Effector memory CD8-positive, alpha-beta T cell (primary cell): ENCODE measurements at regions not wholly inside any gene's neighbourhood (a gene's known extent, or its start where the extent isn't known, plus 50 kb on each side); places are given as distances from the start of the nearest gene placed in this dataset.

ENCODE experiments used
- ATAC-seq: fragments of 150-1000 bp; cut with Tn5 transposase; replicated peaks from 2 replicates; pipeline ENCODE4 v1.10.0; 2021; ENCODE audit warnings: mild to moderate bottlenecking, moderate library complexity
- DNase-seq, 3 experiments: peaks; one replicate each; pipeline ENCODE4 v3.0.0; 2021
- H3K27ac Mint-ChIP-seq, 2 donors: one replicate each; pipeline ENCODE4 v1.8.0; 2022; ENCODE audit warnings: mild to moderate bottlenecking in 2 of 2, mixed read lengths in 2 of 2, moderate library complexity in 2 of 2
- H3K27me3 Mint-ChIP-seq, 2 donors: one replicate each; pipeline ENCODE4 v1.8.0; 2022; ENCODE audit warnings: mixed read lengths in 2 of 2
- H3K36me3 Mint-ChIP-seq: one replicate; pipeline ENCODE4 v1.8.0; 2022; ENCODE audit warnings: mild to moderate bottlenecking, moderate library complexity, mixed read lengths; ENCODE audit not compliant: insufficient read depth
- H3K4me1 Mint-ChIP-seq, 2 donors: one replicate each; pipeline ENCODE4 v1.8.0; 2022; ENCODE audit warnings: low read depth in 2 of 2, mixed read lengths in 2 of 2
- H3K4me3 Mint-ChIP-seq, 2 donors: one replicate each; pipeline ENCODE4 v1.8.0; 2022; ENCODE audit warnings: mild to moderate bottlenecking in 2 of 2, mixed read lengths in 2 of 2, moderate library complexity in 2 of 2
- H3K9me3 Mint-ChIP-seq, 2 donors: one replicate each; pipeline ENCODE4 v1.8.0; 2022; ENCODE audit warnings: mixed read lengths in 2 of 2

- H3K27ac Mint-ChIP-seq = no peak overlapping the region
- no peaks in the 10 kb centered on the region for H3K36me3 Mint-ChIP-seq
- ATAC-seq (no peak), DNase-seq (no peak)
- no peak overlapping the region for H3K4me3 Mint-ChIP-seq
- H3K9me3 Mint-ChIP-seq = no peaks in the 10 kb centered on the region
- peaks cover 32 to 34% of the 10 kb centered on the region in 2 donors for H3K27me3 Mint-ChIP-seq
- H3K4me1 Mint-ChIP-seq = no peaks in the 10 kb centered on the region
These were observed 501.1 kb downstream of the KDM4C start for GRCh38 chr9:7258688-7259396.

- H3K27ac Mint-ChIP-seq = no peak overlapping the region
- no peaks in the 10 kb centered on the region for H3K9me3 Mint-ChIP-seq
- no peak for ATAC-seq
- no peaks in the 10 kb centered on the region for H3K36me3 Mint-ChIP-seq
- H3K27me3 Mint-ChIP-seq = peaks cover 12 to 16% of the 10 kb centered on the region in 2 donors
- H3K4me1 Mint-ChIP-seq = no peaks in the 10 kb centered on the region
- H3K4me3 Mint-ChIP-seq = no peak overlapping the region
- DNase-seq = no peak
These were observed 489.2 kb downstream of the KDM4C start for GRCh38 chr9:7246917-7247522.

- H3K27ac Mint-ChIP-seq = no peak overlapping the region
- ATAC-seq (no peak), DNase-seq (no peak)
- H3K9me3 Mint-ChIP-seq = no peaks in the 10 kb centered on the region
- H3K36me3 Mint-ChIP-seq = no peaks in the 10 kb centered on the region
- H3K4me3 Mint-ChIP-seq = no peak overlapping the region
- H3K4me1 Mint-ChIP-seq = no peaks in the 10 kb centered on the region
- peaks cover 12 to 16% of the 10 kb centered on the region in 2 donors for H3K27me3 Mint-ChIP-seq
These were observed 488.3 kb downstream of the KDM4C start for GRCh38 chr9:7245976-7246580.

GRCh38 chr9:7243838-7244237 lies 486.1 kb downstream of the KDM4C start:
- Mint-ChIP-seq H3K4me3 (no peak overlapping the region), H3K27ac (no peak overlapping the region), H3K9me3 (no peaks in the 10 kb centered on the region), H3K27me3 (peaks cover 12 to 16% of the 10 kb centered on the region in 2 donors), H3K4me1 (no peaks in the 10 kb centered on the region), H3K36me3 (no peaks in the 10 kb centered on the region)
- DNase-seq (no peak), ATAC-seq (no peak)

GRCh38 chr9:7242126-7242525 lies 484.4 kb downstream of the KDM4C start:
- H3K36me3 Mint-ChIP-seq = no peaks in the 10 kb centered on the region
- peaks cover 12 to 26% of the 10 kb centered on the region in 2 donors for H3K27me3 Mint-ChIP-seq
- H3K4me1 Mint-ChIP-seq = no peaks in the 10 kb centered on the region
- H3K9me3 Mint-ChIP-seq = no peaks in the 10 kb centered on the region
- H3K4me3 Mint-ChIP-seq = no peak overlapping the region
- DNase-seq (no peak), ATAC-seq (no peak)
- no peak overlapping the region for H3K27ac Mint-ChIP-seq

GRCh38 chr9:7241694-7242093 lies 483.9 kb downstream of the KDM4C start:
- Mint-ChIP-seq H3K4me3 (no peak overlapping the region), H3K27me3 (peaks cover 12 to 26% of the 10 kb centered on the region in 2 donors), H3K9me3 (no peaks in the 10 kb centered on the region), H3K36me3 (no peaks in the 10 kb centered on the region), H3K4me1 (no peaks in the 10 kb centered on the region), H3K27ac (no peak overlapping the region)
- ATAC-seq (no peak), DNase-seq (no peak)

- DNase-seq (no peak), ATAC-seq (no peak)
- Mint-ChIP-seq H3K4me1 (no peaks in the 10 kb centered on the region), H3K27me3 (peaks cover 6 to 19% of the 10 kb centered on the region in 2 donors), H3K36me3 (no peaks in the 10 kb centered on the region), H3K27ac (no peak overlapping the region), H3K4me3 (no peak overlapping the region), H3K9me3 (no peaks in the 10 kb centered on the region)
These were observed 483.0 kb downstream of the KDM4C start for GRCh38 chr9:7240569-7241311.

GRCh38 chr9:7239708-7240107 lies 481.9 kb downstream of the KDM4C start:
- Mint-ChIP-seq H3K9me3 (no peaks in the 10 kb centered on the region), H3K27me3 (peaks cover 0 to 11% of the 10 kb centered on the region in 2 donors), H3K27ac (no peak overlapping the region), H3K4me1 (no peaks in the 10 kb centered on the region), H3K36me3 (no peaks in the 10 kb centered on the region), H3K4me3 (no peak overlapping the region)
- no peak for DNase-seq
- no peak for ATAC-seq

GRCh38 chr9:7238247-7238637 lies 480.5 kb downstream of the KDM4C start:
- Mint-ChIP-seq H3K4me1 (no peaks in the 10 kb centered on the region), H3K9me3 (no peaks in the 10 kb centered on the region), H3K27ac (no peak overlapping the region), H3K4me3 (no peak overlapping the region), H3K27me3 (peaks cover 0 to 11% of the 10 kb centered on the region in 2 donors), H3K36me3 (no peaks in the 10 kb centered on the region)
- ATAC-seq = no peak
- no peak for DNase-seq

- DNase-seq (no peak), ATAC-seq (no peak)
- no peak overlapping the region for H3K4me3 Mint-ChIP-seq
- no peaks in the 10 kb centered on the region for H3K4me1 Mint-ChIP-seq
- no peaks in the 10 kb centered on the region for H3K9me3 Mint-ChIP-seq
- no peaks in the 10 kb centered on the region for H3K36me3 Mint-ChIP-seq
- H3K27me3 Mint-ChIP-seq = peaks cover 4 to 15% of the 10 kb centered on the region in 2 donors
- no peak overlapping the region for H3K27ac Mint-ChIP-seq
These were observed 479.9 kb downstream of the KDM4C start for GRCh38 chr9:7237473-7238246.

GRCh38 chr9:7236186-7236585 lies 478.4 kb downstream of the KDM4C start:
- Mint-ChIP-seq H3K4me3 (no peak overlapping the region), H3K27me3 (peaks cover 8 to 22% of the 10 kb centered on the region in 2 donors), H3K36me3 (no peaks in the 10 kb centered on the region), H3K27ac (no peak overlapping the region), H3K9me3 (no peaks in the 10 kb centered on the region), H3K4me1 (no peaks in the 10 kb centered on the region)
- no peak for ATAC-seq
- no peak for DNase-seq

GRCh38 chr9:7234144-7234543 lies 476.4 kb downstream of the KDM4C start:
- H3K9me3 Mint-ChIP-seq = no peaks in the 10 kb centered on the region

GRCh38 chr9:7229571-7229970 lies 471.8 kb downstream of the KDM4C start:
- no peak for ATAC-seq
- Mint-ChIP-seq H3K4me3 (no peak overlapping the region), H3K27me3 (peaks cover 47 to 51% of the 10 kb centered on the region in 2 donors), H3K36me3 (no peaks in the 10 kb centered on the region), H3K27ac (no peak overlapping the region), H3K9me3 (no peaks in the 10 kb centered on the region), H3K4me1 (no peaks in the 10 kb centered on the region)
- no peak for DNase-seq

More at GRCh38 chr9:7234144-7234543, 476.4 kb downstream of the KDM4C start:
- H3K27ac Mint-ChIP-seq = no peak overlapping the region
- DNase-seq (no peak), ATAC-seq (no peak)
- H3K27me3 Mint-ChIP-seq = peaks cover 17 to 34% of the 10 kb centered on the region in 2 donors
- no peaks in the 10 kb centered on the region for H3K4me1 Mint-ChIP-seq
- no peaks in the 10 kb centered on the region for H3K36me3 Mint-ChIP-seq
- no peak overlapping the region for H3K4me3 Mint-ChIP-seq
